HL-60 (cell line): ENCODE measurements at regions not wholly inside any gene's neighbourhood (a gene's known extent, or its start where the extent isn't known, plus 50 kb on each side); places are given as distances from the start of the nearest gene placed in this dataset.

Experiments
- DNase-seq, 2 experiments: peaks; one replicate each; pipeline ENCODE4 v3.0.0-alpha.2; 2010 to 2020; ENCODE audit warnings: low read depth in 1 of 2, low spot score in 1 of 2
- H3K27ac ChIP-seq: fragments of 250-450 bp; sonication (Bioruptor Pico); replicated peaks from 2 replicates; pipeline ENCODE4 v1.5.1; 2020; ENCODE audit warnings: mild to moderate bottlenecking, moderate library complexity
- H3K27me3 ChIP-seq: fragments of 250-450 bp; sonication (Bioruptor Pico); 2 replicates; pipeline ENCODE4 v1.5.1; 2021; ENCODE audit warnings: mild to moderate bottlenecking, moderate library complexity; ENCODE audit not compliant: insufficient read depth, poor library complexity, severe bottlenecking
- H3K4me3 ChIP-seq: replicated peaks from 2 replicates; pipeline ENCODE4 v1.5.1; 2011; ENCODE audit warnings: mild to moderate bottlenecking, control low read depth, low read length; ENCODE audit not compliant: insufficient read depth
- CTCF ChIP-seq: IDR thresholded peaks from one replicate; pipeline ENCODE4 v1.5.1; 2011; ENCODE audit warnings: low read length, control low read depth, inconsistent platforms; ENCODE audit not compliant: insufficient read depth
- GABPA ChIP-seq: IDR thresholded peaks from 2 replicates; pipeline ENCODE4 v1.6.1; 2012; ENCODE audit warnings: low read depth
- POLR2AphosphoS5 ChIP-seq: IDR thresholded peaks from 2 replicates; pipeline ENCODE4 v1.6.1; 2012; ENCODE audit warnings: low read depth
- SPI1 ChIP-seq: IDR thresholded peaks from 2 replicates; pipeline ENCODE4 v1.6.1; 2012; ENCODE audit warnings: low read depth, mild to moderate bottlenecking, borderline replicate concordance
- TF ChIP-seq, protein P1 (sequence below): IDR thresholded peaks from 2 replicates; pipeline ENCODE4 v1.6.1; 2012; ENCODE audit warnings: low read depth; ENCODE audit not compliant: insufficient replicate concordance

DNA sequence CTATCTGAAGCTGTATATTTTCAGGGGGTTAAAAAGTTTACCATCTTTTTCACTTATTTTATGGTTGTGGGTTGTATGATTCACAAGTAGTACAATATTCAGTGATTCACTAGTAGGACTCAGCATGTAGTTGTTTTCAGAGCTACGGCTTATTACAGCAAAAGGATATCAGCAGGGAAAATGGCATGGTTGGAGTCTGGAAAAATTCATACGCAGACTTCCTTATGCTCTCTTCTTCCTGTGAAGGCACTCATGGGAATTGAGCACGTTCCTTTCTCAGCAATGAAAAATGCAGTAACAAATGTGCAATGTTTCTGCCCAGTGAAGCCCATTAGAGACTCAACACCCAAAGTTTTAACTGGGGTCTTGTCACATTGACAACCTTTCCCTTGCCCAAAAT, 250.5 kb downstream of the KCNN2 start:
- no peak for TF ChIP-seq CTCF
- TF ChIP-seq SPI1 = no peak
- no peak for TF ChIP-seq POLR2AphosphoS5
- TF ChIP-seq GABPA = no peak
- TF ChIP-seq, protein P1, sequence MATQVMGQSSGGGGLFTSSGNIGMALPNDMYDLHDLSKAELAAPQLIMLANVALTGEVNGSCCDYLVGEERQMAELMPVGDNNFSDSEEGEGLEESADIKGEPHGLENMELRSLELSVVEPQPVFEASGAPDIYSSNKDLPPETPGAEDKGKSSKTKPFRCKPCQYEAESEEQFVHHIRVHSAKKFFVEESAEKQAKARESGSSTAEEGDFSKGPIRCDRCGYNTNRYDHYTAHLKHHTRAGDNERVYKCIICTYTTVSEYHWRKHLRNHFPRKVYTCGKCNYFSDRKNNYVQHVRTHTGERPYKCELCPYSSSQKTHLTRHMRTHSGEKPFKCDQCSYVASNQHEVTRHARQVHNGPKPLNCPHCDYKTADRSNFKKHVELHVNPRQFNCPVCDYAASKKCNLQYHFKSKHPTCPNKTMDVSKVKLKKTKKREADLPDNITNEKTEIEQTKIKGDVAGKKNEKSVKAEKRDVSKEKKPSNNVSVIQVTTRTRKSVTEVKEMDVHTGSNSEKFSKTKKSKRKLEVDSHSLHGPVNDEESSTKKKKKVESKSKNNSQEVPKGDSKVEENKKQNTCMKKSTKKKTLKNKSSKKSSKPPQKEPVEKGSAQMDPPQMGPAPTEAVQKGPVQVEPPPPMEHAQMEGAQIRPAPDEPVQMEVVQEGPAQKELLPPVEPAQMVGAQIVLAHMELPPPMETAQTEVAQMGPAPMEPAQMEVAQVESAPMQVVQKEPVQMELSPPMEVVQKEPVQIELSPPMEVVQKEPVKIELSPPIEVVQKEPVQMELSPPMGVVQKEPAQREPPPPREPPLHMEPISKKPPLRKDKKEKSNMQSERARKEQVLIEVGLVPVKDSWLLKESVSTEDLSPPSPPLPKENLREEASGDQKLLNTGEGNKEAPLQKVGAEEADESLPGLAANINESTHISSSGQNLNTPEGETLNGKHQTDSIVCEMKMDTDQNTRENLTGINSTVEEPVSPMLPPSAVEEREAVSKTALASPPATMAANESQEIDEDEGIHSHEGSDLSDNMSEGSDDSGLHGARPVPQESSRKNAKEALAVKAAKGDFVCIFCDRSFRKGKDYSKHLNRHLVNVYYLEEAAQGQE = no peak
- Histone ChIP-seq H3K27me3 (no peaks in the 10 kb centered on the region), H3K27ac (no peak overlapping the region), H3K4me3 (no peak overlapping the region)
- no peak for DNase-seq

GRCh38 chr5:114581136-114581535, 219.3 kb downstream of the KCNN2 start:
- DNase-seq = no peak
- H3K27ac ChIP-seq = no peak overlapping the region
- H3K27me3 ChIP-seq = no peaks in the 10 kb centered on the region
- no peak overlapping the region for H3K4me3 ChIP-seq
- TF ChIP-seq GABPA (no peak), SPI1 (no peak), CTCF (no peak), POLR2AphosphoS5 (no peak)
- TF ChIP-seq, protein P1 = no peak

GRCh38 chr5:114565871-114566270, 204.0 kb downstream of the KCNN2 start:
- TF ChIP-seq POLR2AphosphoS5 (no peak), SPI1 (no peak), CTCF (no peak), GABPA (no peak)
- TF ChIP-seq, protein P1 = no peak
- no peak for DNase-seq
- Histone ChIP-seq H3K27ac (no peak overlapping the region), H3K27me3 (no peaks in the 10 kb centered on the region), H3K4me3 (no peak overlapping the region)
